NCI-H1105 treated with DMSO at 0.1 percent for 48 hours (cell line): ENCODE measurements at regions not wholly inside any gene's neighbourhood (a gene's known extent, or its start where the extent isn't known, plus 50 kb on each side); places are given as distances from the start of the nearest gene placed in this dataset.

Source experiments
- DNase-seq: peaks from one replicate; lab custom pipeline; 2025; lab: John Stamatoyannopoulos, UW

- no peak for DNase-seq
These were observed 66.0 kb upstream of the ZFAND5 start for GRCh38 chr9:72431036-72431435.

- DNase-seq, result no peak
These were observed 63.3 kb upstream of the ZFAND5 start for GRCh38 chr9:72428329-72428728.

GRCh38 chr9:72427801-72428200, 62.8 kb upstream of the ZFAND5 start:
- no peak for DNase-seq

- DNase-seq, result no peak
These were observed 59.1 kb upstream of the ZFAND5 start for GRCh38 chr9:72424131-72424530.

- no peak for DNase-seq
These were observed 57.2 kb upstream of the ZFAND5 start for GRCh38 chr9:72422214-72422613.

- DNase-seq, result no peak
These were observed 55.8 kb upstream of the ZFAND5 start for GRCh38 chr9:72420783-72421182.

GRCh38 chr9:72415948-72416347, 50.9 kb upstream of the ZFAND5 start:
- no peak for DNase-seq

- DNase-seq, result no peak
These were observed 50.2 kb upstream of the ZFAND5 start for GRCh38 chr9:72415163-72415562.
